ENCODE measurements at regions not wholly inside any gene's neighbourhood (a gene's known extent, or its start where the extent isn't known, plus 50 kb on each side); places are given as distances from the start of the nearest gene placed in this dataset.
"Not testable (repeated sequence)": the region's sequence is repeated elsewhere in the genome, so short reads cannot be mapped to it uniquely, and the experiment has no call there.

DNA sequence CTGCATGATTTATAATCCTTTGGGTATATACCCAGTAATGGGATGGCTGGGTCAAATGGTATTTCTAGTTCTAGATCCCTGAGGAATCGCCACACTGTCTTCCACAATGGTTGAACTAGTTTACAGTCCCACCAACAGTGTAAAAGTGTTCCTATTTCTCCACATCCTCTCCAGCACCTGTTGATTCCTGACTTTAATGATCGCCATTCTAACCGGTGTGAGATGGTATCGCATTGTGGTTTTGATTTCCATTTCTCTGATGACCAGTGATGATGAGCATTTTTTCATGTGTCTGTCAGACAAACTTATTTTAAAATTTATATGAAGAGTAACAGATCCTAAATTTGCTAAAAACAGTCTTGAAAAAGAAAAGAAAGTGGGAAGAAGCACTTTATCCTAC lies 197.7 kb downstream of the FGFR2 start:
- DNase-seq = not testable (repeated sequence)

DNA sequence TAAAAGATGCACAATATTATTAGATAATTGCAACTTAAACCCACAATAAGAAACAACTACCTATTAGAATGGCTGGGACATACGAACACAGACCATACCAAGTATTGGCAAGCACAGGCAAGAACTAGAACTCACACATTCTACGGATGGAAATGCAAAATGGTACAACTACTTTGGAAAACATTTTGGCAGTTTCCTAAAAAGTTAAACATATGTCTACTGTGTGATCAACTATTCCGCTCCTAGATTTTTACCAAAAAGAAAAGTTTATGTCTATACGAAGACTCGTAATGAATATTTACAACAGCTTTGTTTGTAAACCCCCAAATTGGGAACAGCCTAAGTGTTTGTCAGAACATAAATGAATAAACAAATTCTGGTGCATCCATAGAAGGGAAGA lies 194.7 kb downstream of the FGFR2 start:
- no peak for DNase-seq

DNA sequence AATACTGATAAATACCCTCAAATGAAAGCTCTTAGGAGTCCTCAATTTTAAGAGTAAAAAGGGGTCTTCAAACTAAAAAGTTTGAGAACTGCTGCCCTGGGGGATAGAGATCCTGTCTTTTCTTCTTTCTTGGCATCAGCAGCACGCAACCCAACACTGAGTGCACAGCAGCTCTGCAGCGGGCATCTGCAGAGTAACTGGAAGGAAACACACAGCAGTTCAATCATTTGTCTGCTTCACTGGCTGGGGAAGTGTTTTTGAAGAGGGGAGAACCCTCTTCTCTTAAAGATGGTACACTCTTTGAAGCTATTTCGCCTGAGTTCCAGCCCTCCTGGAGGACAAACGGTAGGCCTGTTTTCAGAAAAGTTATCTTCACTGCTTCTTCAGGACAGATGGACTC lies 193.6 kb downstream of the FGFR2 start:
- no peak for DNase-seq

DNA sequence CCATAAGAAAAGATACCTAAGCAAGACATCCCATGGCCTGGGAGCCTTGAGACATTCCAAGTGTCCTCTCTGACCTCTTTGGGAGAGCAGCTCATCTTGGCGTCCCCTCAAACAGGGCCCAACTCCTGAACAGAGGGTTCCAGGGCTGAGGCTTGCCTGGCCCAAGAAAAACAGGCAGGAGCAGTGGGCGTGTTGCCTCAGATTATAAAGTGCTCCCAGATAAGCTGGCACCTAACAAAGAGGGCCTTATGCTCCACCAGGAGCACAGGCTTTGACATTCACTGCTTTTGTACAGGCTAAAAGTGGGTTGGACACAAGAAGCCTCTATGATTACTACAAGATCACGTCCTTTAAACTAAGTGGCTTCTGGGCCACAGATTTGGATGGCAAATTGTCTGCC lies 193.1 kb downstream of the FGFR2 start:
- DNase-seq = no peak

DNA sequence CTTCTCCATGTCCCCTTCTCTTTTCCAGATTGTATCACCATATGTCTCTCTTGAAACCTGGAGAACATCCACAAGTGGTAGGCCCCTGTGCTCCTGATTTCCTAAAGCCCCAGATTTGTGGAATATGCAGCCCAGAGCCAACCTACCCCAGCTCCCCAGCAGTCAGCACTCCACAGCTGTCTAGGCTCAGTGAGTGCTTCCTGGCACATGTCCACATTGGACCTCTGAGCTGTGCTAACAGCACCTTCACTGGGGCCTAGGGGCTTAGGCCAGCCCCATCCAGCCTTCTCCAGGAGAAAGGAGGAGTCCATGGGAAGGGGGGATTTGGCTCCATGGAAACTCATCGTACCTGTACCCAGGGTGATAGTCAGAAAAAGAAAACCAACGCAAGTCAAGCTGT lies 192.7 kb downstream of the FGFR2 start:
- DNase-seq = no peak

DNA sequence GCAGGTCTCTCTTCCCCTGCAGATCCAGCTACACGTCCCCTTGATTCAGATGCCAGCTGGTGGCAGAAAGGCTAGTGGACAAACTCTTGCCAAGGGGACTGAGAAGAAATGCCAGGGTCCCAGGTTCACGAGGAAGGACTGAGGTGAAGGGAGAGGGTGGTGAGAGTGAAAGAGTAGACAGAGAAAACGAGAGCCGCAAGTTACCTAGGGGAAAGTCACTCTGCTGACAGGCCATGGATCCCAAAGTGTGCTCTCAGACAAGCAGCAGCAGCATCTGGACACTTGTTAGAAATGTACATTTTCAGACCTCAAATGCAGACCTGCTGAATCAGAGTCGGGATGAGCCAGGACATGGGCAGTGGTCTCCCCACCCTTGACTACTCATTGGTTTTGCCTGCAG lies 192.3 kb downstream of the FGFR2 start:
- DNase-seq = no peak

DNA sequence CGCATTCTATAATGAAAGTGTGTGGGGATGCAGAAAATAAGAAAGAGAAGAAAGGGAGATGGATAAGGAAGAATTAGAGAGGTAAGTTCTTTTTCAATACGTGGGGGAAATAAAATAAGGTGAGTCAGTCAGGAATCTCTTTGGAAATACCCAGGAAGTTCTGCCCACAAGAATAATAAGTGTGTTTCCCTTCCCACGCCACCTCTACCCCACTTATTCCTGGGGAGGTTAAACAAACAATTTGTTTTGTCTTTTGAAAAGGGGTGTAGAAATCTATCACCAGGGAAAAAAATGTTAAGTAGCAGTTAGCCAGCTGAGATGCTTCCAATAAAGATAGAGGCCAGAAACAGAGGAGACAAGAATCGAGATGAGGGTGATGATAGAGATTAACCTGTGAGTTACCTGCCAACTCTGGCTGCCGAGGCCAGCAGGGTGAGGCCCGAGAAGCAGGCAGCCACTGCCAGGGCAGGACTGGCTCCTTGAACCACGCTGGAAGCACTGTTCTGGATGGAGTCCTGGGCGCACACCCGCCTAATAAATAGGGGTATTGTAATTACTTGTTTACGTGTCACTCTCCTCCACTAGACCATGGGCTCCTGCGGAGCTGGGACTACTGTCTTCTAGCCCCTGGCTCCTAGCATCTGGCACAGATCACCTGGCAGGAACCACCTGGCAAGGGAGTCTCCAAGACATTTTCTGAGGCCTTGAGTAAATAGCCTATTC lies 191.3 kb downstream of the FGFR2 start:
- no peak for DNase-seq

DNA sequence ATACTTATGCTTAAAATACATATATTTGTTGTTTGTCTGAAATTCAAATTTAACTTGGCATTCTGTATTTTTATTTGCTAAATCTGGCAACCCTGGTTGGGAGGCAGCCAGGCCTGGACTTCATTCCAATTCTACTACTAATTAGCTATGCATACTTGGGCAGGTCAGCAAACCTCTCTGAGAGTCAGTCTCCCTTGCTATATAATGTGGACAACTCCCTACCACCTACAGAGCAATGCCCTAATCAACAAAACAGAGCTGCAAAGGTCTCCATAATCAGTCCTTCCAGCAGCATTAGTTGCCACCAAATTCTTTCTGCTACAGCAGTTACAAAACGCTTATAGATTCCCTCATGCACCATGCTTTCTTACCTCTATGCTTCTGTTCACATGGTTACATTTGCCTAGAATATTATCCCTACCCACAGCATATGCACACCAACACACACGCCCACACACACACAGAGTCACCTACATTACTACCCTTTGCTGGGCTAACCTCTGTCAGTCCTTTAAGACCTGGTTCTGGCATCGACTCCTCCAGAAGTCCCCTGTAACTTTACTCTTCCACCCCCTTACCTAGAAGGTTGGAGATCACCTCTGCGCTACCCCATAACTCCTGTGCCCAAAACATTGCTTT lies 188.7 kb downstream of the FGFR2 start:
- no peak for DNase-seq

DNA sequence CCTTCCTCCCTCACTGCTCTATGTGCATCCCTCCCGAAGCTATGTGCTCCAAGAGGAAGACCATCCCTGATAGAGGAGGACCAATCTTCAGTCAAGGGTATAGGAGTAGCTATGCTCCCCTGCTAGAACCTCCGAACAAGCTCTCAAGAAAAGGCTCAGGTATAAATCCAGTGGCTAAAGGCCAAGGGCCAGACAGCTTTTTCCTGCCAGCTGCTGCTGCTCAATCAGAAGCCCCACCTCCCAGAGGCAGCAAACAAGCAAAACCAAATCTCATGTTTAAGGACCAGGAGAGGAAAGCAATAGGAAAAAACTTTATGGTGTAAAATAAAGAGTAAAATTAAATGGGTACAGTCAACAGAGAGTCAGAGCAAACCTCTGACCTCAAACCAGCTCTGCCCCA lies 187.2 kb downstream of the FGFR2 start:
- no peak for DNase-seq

DNA sequence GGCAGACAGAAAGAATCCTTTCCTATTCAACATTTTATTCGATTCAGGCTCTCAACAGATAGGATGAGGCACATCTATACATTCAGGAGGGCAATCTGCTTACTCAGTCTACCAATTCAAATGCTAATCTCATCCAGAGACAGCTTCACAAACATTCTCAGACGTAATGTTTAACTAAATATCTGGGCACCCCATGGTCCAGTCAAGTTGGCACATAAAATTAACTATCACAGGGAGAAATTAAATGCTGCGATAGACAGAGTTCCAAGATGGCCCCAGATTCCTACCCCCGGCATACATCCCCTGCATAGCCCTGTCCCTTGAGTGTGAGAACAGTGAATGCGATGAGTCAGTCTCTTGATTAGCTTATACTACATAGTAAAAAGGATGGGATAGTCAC lies 184.3 kb downstream of the FGFR2 start:
- DNase-seq = no peak

DNA sequence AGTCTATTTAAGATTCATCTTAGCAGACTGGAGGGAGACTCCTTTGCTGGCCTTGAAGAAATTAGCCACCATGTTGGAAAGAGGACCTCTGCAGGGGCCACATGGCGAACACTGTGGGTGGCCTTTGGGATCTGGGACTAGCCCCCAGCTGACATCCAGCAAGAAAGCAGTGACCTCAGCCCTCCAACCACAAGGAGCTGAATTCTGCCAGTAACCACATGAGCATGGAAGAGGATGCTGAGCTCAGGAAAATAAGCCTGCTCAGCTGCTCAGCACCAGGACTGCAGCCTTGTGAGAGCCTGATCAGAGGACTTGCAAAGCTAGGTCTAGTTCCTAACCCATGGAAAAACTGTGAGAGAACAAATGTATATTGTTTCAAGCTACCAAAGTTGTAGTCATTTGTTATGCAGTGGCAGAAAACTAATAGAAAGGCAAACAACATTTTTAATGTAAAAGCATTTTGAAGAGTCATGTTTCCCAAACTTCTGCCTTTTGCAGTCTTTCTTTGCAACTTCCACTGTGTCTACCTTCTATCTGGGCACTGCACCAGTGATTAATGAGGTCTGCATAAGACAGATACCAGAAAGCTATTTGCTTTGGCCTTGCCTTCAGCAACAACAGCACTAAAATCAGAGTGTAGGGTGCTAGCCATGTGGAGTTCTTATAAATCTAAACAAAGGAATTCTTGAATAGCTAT lies 183.7 kb downstream of the FGFR2 start:
- no peak for DNase-seq

DNA sequence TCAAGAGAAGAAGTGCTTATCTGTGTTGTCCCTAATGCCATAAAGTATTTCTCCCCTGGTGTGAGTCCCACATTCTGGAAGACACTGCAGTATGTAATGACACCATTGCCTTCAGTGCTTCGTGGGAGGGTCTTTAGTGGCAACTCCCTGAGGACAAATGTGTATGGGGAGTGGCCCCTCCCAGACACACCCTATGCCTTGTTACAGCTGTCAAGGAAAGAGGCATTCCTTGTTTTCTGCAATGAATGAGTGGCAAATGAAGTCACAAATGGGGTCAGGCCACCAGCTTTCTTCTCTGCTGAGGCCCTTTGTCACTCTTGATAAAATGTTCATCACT lies 183.2 kb downstream of the FGFR2 start:
- DNase-seq = no peak

DNA sequence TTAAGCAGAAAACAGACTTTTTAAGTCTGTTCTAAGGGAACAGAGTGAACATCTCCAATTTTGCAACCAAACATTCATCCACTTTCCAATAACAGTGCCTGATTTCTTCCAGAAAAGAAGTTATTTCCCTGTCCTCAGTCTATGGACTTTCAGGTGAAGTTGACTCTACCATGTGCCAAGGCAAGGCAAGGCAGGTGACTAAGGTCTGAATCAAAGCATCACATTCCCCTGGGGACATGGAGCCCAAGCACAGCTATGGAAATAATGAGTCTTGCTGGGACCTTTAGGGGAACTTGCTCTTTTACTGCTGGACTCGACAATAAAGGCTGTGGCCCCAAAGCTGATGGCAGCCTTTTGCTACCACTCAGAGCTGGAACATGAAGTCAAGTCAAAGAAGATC lies 182.2 kb downstream of the FGFR2 start:
- no peak for DNase-seq

DNA sequence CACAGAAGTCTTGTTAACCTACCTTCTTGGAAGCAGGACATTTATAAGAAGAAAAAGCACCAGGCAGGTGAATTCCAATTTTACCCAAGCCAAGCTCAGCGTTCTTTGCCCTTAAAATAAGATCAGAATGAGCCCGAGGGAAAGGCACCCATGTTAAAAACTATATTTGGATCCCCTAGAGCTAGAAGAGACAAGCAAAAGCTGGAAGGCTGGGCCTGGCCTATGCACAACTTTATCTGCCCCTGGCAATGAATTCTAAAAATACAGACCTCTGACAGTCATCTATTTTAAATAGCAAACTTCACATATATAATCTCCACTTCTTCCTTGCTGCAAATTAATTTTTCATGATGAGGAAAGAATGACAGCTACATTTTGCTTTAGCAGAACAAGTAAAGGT lies 180.9 kb downstream of the FGFR2 start:
- DNase-seq = no peak

DNA sequence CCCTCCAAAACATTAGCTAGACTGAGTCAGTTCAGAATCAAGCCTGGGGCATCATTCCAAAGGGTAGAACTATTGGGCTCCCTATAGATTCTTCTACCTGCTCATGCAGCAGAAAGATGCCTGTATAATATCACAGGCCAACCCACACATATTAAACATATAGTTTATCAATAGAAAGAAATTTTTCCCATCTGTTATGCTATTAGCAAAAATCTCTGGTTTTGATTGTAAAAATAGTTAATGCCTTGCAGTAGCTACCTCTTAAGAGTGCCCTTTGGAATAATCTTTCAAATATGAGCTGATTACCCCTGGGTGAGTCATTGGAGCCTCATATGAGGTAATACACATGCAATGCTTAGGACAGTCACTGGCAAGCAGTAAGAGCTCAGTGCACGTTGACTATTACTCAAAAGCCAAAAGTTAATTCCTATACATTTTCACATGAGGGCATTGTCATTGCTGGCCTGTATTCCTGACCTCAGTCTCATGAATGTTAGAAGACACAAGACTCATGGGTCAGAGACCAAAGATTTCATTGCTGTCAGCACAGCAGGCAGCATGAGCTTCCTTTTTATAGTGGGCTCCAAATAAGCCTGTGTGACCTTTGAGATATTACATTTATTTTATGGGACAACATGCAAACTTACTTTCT lies 180.0 kb downstream of the FGFR2 start:
- no peak for DNase-seq

DNA sequence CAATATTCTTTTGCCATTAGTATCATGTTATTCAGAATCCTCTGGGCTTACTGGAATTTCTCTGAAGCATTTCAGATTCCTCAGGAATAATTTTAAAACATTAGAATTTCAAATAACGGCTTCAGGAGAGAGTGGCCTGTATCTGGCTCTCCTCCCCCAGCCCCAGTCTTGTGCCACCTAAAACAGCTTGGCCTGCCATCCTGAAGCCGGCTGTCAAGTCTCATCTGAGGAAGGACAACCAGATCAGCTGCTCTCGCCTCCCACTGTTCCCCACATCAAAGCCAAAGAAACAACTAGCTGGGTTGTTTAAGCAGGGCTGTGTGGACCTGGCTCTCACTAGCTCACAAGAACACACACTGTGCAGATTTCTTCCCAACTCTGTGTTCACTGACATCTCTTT lies 178.2 kb downstream of the FGFR2 start:
- no peak for DNase-seq

DNA sequence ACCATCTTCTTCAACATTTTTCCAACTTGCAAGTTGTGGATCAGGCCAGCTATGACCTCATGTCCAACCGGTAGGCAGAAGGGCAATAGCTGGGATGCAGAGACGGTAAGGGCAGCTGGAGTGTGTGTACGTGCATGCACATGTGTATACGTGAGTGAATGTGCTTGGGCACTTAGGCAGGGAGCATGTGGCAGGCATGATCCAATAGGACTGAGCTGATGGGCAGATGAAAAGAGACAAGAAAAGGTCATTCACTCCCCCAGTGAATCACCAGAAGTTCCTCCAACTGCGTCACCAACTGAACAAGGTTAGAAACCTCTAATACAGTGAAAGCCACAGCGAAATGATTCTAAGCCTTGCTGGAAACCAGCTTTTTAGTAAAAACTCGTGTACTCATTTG lies 176.1 kb downstream of the FGFR2 start:
- DNase-seq = no peak

DNA sequence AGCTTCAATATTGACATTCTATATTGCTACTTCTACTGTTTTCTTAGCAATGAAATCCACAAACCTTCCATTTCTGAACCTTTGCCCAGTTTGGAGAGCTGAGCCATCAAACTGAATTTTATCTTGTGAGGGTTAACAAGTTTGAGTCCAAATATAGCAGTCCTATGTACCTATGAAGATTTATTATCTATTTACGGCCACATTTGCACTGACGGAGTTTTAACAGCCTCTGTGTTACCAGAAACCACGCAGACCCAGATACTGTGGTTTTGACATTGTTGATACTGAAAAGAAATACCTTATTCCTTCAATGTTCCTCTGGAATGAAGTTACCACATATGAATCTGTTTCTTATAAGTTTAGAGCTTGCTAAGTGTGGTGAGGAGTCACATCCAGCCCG lies 172.6 kb downstream of the FGFR2 start:
- DNase-seq = no peak

DNA sequence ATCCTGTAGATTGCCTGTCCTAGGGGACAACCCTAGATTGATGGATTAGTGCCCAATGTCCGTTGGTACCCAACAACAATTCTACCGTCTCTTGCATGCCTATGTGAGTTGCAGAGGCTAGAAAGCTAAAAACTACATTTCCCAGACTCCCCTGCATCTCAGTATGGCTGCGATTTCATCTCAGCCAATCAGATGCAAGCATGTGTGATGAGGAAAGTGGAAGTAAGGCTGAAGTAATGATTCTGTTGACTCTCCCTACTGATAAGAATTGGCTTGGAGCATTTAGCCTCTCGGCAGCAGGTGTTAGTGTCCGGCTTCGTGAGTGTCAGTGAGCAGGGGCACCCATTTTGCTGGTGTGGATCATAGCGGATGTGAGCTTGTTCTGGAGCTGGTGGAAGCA lies 171.9 kb downstream of the FGFR2 start:
- DNase-seq = no peak

Data from NCI-H748 treated with DMSO at 0.1 percent for 48 hours (cell line).